HepG2 (cell line): ENCODE measurements at regions not wholly inside any gene's neighbourhood (a gene's known extent, or its start where the extent isn't known, plus 50 kb on each side); places are given as distances from the start of the nearest gene placed in this dataset.

Experiments used
- ATAC-seq: fragments of 200-7000 bp; cut with Tn5 transposase; 3 replicates; pipeline ENCODE4 v1.9.1; 2020; ENCODE audit warnings: mild to moderate bottlenecking, moderate library complexity
- BruUV-seq: library from RNA; stranded (reverse); fragments of 400-500 nt; replicated peaks from 2 replicates; lab custom pipeline; 2021; lab: Mats Ljungman, UMichigan
- CTCF ChIA-PET: fragments of 300-600 bp; formaldehyde crosslinking; extraction: SDS; loops from one replicate; lab custom pipeline; 2021; ENCODE audit warnings: low total read pairs, inconsistent platforms, low intra/inter-chr PET ratio; lab: Yijun Ruan, JAX
- POLR2A ChIA-PET: fragments of 350-600 bp; sonication (Branson Sonifier 250); formaldehyde crosslinking; loops from one replicate; lab custom pipeline; 2020; ENCODE audit warnings: antibody characterized with exemption, inconsistent platforms; lab: Yijun Ruan, JAX
- DNase-seq: peaks from one replicate; pipeline ENCODE4 v3.0.0-alpha.2; 2015; ENCODE audit warnings: low spot score
- FAIRE-seq: peaks from 3 replicates; lab custom pipeline; 2011; peaks lifted over from hg19 to GRCh38; lab: Jason Lieb, UNC
- H2AFZ ChIP-seq: one replicate; pipeline ENCODE4 v1.6.1; 2011; ENCODE audit warnings: low read length, inconsistent platforms
- H3K27ac ChIP-seq: fragments of 300-600 bp; 3 replicates; pipeline ENCODE4 v1.8.0; 2011; ENCODE audit warnings: mixed run types, mild to moderate bottlenecking, mixed read lengths, low read length, inconsistent platforms; ENCODE audit not compliant: insufficient read depth; ENCODE audit errors: extremely low read length
- H3K27me3 ChIP-seq, 2 experiments: fragments of 200-600 bp in 1 of 2; 2 replicates in 1 of 2; 3 replicates in 1 of 2; pipeline versions ENCODE4 v1.6.0 to v1.8.0; 2011; ENCODE audit warnings: low read length in 2 of 2, mild to moderate bottlenecking in 2 of 2, moderate library complexity in 2 of 2, inconsistent platforms in 1 of 2; ENCODE audit not compliant: insufficient read depth in 2 of 2, control insufficient read depth in 1 of 2
- H3K36me3 ChIP-seq, 2 experiments: fragments of 200-600 bp in 1 of 2; replicated peaks in 1 of 2; 2 replicates in 1 of 2; 3 replicates in 1 of 2; pipeline versions ENCODE4 v1.5.1 to v1.8.0; 2011; ENCODE audit warnings: low read length in 2 of 2, inconsistent platforms in 1 of 2; ENCODE audit not compliant: insufficient read depth in 2 of 2, control insufficient read depth in 1 of 2
- H3K4me1 ChIP-seq: 2 replicates; pipeline ENCODE4 v1.5.1; 2012; ENCODE audit warnings: low read length, inconsistent platforms; ENCODE audit not compliant: insufficient read depth
- H3K4me2 ChIP-seq: 2 replicates; pipeline ENCODE4 v1.6.0; 2011; ENCODE audit warnings: low read depth, low read length, inconsistent platforms
- H3K4me3 ChIP-seq, 3 experiments: fragments of 200-600 bp in 1 of 3; sonication (generic), shearing (Covaris generic) in 1 of 3; replicated peaks in 1 of 3; 2 replicates each; pipeline ENCODE4 v1.5.1; 2011 to 2016; ENCODE audit warnings: low read length in 3 of 3, inconsistent platforms in 2 of 3, low read depth in 2 of 3, mild to moderate bottlenecking in 2 of 3, control low read depth in 1 of 3, mixed read lengths in 1 of 3; ENCODE audit not compliant: insufficient read depth in 1 of 3
- H3K79me2 ChIP-seq: one replicate; pipeline ENCODE4 v1.6.1; 2011; ENCODE audit warnings: low read length, inconsistent platforms; ENCODE audit not compliant: insufficient read depth
- H3K9ac ChIP-seq: 2 replicates; pipeline ENCODE4 v1.6.0; 2011; ENCODE audit warnings: mild to moderate bottlenecking, low read depth, low read length, inconsistent platforms; ENCODE audit not compliant: insufficient read depth
- H3K9me3 ChIP-seq: 2 replicates; pipeline ENCODE4 v1.5.1; 2012; ENCODE audit warnings: mild to moderate bottlenecking, low read length
- H4K20me1 ChIP-seq: 2 replicates; pipeline ENCODE4 v1.6.0; 2011; ENCODE audit warnings: inconsistent platforms, mild to moderate bottlenecking, low read length, moderate library complexity; ENCODE audit not compliant: insufficient read depth
- CCDC6 ChIP-seq: sonication (generic); formaldehyde crosslinking; IDR thresholded peaks from 2 replicates; pipeline ENCODE4 v1.8.1; 2022; ENCODE audit warnings: mild to moderate bottlenecking, missing genetic modification reagents, moderate library complexity
- ETV5 ChIP-seq: IDR thresholded peaks from 2 replicates; pipeline ENCODE4 v1.6.1; 2018; ENCODE audit warnings: missing biosample characterization, missing genetic modification reagents, inconsistent platforms, borderline replicate concordance
- YEATS2 ChIP-seq: sonication (generic); formaldehyde crosslinking; IDR thresholded peaks from 2 replicates; pipeline ENCODE4 v1.4.0; 2020; ENCODE audit warnings: missing genetic modification reagents, borderline replicate concordance
- ZMYM2 ChIP-seq: sonication (generic); formaldehyde crosslinking; IDR thresholded peaks from 2 replicates; pipeline ENCODE4 v1.8.0; 2022; ENCODE audit warnings: mild to moderate bottlenecking, missing genetic modification reagents
- ZNF646 ChIP-seq: sonication (generic); formaldehyde crosslinking; IDR thresholded peaks from 2 replicates; pipeline ENCODE4 v1.9.0; 2021; ENCODE audit warnings: mild to moderate bottlenecking, missing genetic modification reagents
- ZNF670 ChIP-seq: sonication (generic); formaldehyde crosslinking; IDR thresholded peaks from 2 replicates; pipeline ENCODE4 v1.8.0; 2022; ENCODE audit warnings: mild to moderate bottlenecking, missing genetic modification reagents, borderline replicate concordance
- ZNF839 ChIP-seq: sonication (generic); formaldehyde crosslinking; IDR thresholded peaks from 2 replicates; pipeline ENCODE4 v1.4.0; 2020; ENCODE audit warnings: missing genetic modification reagents, mild to moderate bottlenecking, borderline replicate concordance
- WGBS: methylation state at CpG from one replicate; pipeline ENCODE4 v1.1.6; 2017; ENCODE audit warnings: low lambda C conversion rate; 5-methylcytosine and 5-hydroxymethylcytosine counted together
- in situ Hi-C: cut with HindIII; loops from 2 replicates; pipeline ENCODE4 v1.10.0; 2017; ENCODE audit warnings: low pct_unique_long_range_greater_than_20kb; ENCODE audit not compliant: extremely low pct_ligation_motif_present
- intact Hi-C: fragments of 100-400 bp; cut with micrococcal nuclease; formaldehyde crosslinking; loops from one replicate; pipeline ENCODE4 v1.10.0; 2022; ENCODE audit not compliant: unreplicated experiment

- FAIRE-seq = no peak
- POLR2A ChIA-PET = no interaction called here
- H2AFZ ChIP-seq = no peak overlapping the region
These were observed 815.2 kb downstream of the UQCRFS1 start for GRCh38 chr19:28397800-28398199.

More at GRCh38 chr19:28397800-28398199, 815.2 kb downstream of the UQCRFS1 start:
- DNase-seq = no peak
- Histone ChIP-seq H3K79me2 (no peaks in the 10 kb centered on the region), H3K4me1 (no peaks in the 10 kb centered on the region), H3K27ac (no peak overlapping the region), H3K9me3 (peaks cover 90% of the 10 kb centered on the region), H3K4me3 (no peak overlapping the region), H3K9ac (no peak overlapping the region), H3K27me3 (no peaks in the 10 kb centered on the region), H4K20me1 (no peaks in the 10 kb centered on the region), H3K36me3 (no peaks in the 10 kb centered on the region), H3K4me2 (no peak overlapping the region)
- ATAC-seq = no peak
- BruUV-seq = no TSS peak
- in situ Hi-C loops (no loop called here), intact Hi-C loops (no loop called here)
- WGBS = 38% methylated on average over 5 of the region's 5 CpGs
- TF ChIP-seq CCDC6 (no peak), YEATS2 (CRISPR knock-in tag) (no peak), ZNF646 (no peak), ZMYM2 (CRISPR knock-in tag) (no peak), ZNF670 (CRISPR knock-in tag) (no peak), ZNF839 (CRISPR knock-in tag) (no peak), ETV5 (CRISPR knock-in tag) (no peak)
- CTCF ChIA-PET = no interaction called here
